Thyroid gland (tissue), 4 donors: ENCODE measurements at regions not wholly inside any gene's neighbourhood (a gene's known extent, or its start where the extent isn't known, plus 50 kb on each side); places are given as distances from the start of the nearest gene placed in this dataset.

Source experiments
- DNase-seq, 2 donors: peaks; one replicate each; pipeline ENCODE4 v3.0.0-alpha.2; 2019
- H3K27ac ChIP-seq, 3 donors: fragments of 200-600 bp; sonication (generic); 1 replicate in 2 of 3; 2 replicates in 1 of 3; pipeline ENCODE4 v1.5.1; 2016 to 2019; ENCODE audit warnings: mild to moderate bottlenecking in 1 of 3, moderate library complexity in 1 of 3
- H3K27me3 ChIP-seq: fragments of 200-600 bp; sonication (generic); one replicate; pipeline ENCODE4 v1.5.1; 2019
- H3K36me3 ChIP-seq, 2 donors: fragments of 200-600 bp; sonication (generic); one replicate each; pipeline ENCODE4 v1.5.1; 2016 to 2019
- H3K4me1 ChIP-seq, 2 donors: fragments of 200-600 bp; sonication (generic); one replicate each; pipeline ENCODE4 v1.5.1; 2017 to 2019
- H3K4me3 ChIP-seq, 3 donors: fragments of 200-600 bp; sonication (generic); replicated peaks in 1 of 3; 1 replicate in 2 of 3; 2 replicates in 1 of 3; pipeline ENCODE4 v1.5.1; 2016; ENCODE audit warnings: mild to moderate bottlenecking in 1 of 3
- H3K9me3 ChIP-seq: fragments of 200-600 bp; sonication (generic); one replicate; pipeline ENCODE4 v1.5.1; 2017
- POLR2A ChIP-seq, 2 donors: fragments of 450-650 bp; IDR thresholded peaks; one replicate each; pipeline ENCODE4 v1.6.1; 2017; ENCODE audit warnings: antibody characterized with exemption in 2 of 2, mild to moderate bottlenecking in 2 of 2, moderate library complexity in 1 of 2
- WGBS, 2 donors: methylation state at CpG; one replicate each; pipeline ENCODE4 v1.1.5; 2017; 5-methylcytosine and 5-hydroxymethylcytosine counted together
- intact Hi-C: fragments of 100-400 bp; cut with DNase I; formaldehyde crosslinking; loops from one replicate; pipeline ENCODE4 v1.15.1; 2023
- TF ChIP-seq, protein P1 (sequence below), 6 experiments: fragments of 200-600 bp in 3 of 6; fragments of 450-650 bp in 3 of 6; sonication (generic) in 3 of 6; IDR thresholded peaks; one replicate each; pipeline ENCODE4 v1.5.1; 2016 to 2019; ENCODE audit warnings: antibody characterized with exemption in 6 of 6, mild to moderate bottlenecking in 2 of 6, inconsistent platforms in 1 of 6, moderate library complexity in 1 of 6

GRCh38 chr14:100972118-100972897, 68.8 kb upstream of the RTL1 start:
- no peak for DNase-seq
- intact Hi-C loops, result no loop called here
- H3K4me1 ChIP-seq, result no peaks in the 10 kb centered on the region
- WGBS, 2 donors, result 90 to 94% methylated on average over 8 of the region's 8 CpGs
- no peaks in the 10 kb centered on the region for H3K36me3 ChIP-seq
- H3K27ac ChIP-seq, result no peak overlapping the region
- H3K9me3 ChIP-seq, result peaks cover 3% of the 10 kb centered on the region
- H3K27me3 ChIP-seq, result no peaks in the 10 kb centered on the region
- TF ChIP-seq, protein P1, sequence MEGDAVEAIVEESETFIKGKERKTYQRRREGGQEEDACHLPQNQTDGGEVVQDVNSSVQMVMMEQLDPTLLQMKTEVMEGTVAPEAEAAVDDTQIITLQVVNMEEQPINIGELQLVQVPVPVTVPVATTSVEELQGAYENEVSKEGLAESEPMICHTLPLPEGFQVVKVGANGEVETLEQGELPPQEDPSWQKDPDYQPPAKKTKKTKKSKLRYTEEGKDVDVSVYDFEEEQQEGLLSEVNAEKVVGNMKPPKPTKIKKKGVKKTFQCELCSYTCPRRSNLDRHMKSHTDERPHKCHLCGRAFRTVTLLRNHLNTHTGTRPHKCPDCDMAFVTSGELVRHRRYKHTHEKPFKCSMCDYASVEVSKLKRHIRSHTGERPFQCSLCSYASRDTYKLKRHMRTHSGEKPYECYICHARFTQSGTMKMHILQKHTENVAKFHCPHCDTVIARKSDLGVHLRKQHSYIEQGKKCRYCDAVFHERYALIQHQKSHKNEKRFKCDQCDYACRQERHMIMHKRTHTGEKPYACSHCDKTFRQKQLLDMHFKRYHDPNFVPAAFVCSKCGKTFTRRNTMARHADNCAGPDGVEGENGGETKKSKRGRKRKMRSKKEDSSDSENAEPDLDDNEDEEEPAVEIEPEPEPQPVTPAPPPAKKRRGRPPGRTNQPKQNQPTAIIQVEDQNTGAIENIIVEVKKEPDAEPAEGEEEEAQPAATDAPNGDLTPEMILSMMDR (IDR thresholded peaks at IDR 0.05), result no peak
- no peak for TF ChIP-seq POLR2A (IDR thresholded peaks at IDR 0.05)
- H3K4me3 ChIP-seq, result no peak overlapping the region

- TF ChIP-seq POLR2A (IDR thresholded peaks at IDR 0.05), result no peak
- TF ChIP-seq, protein P1 (IDR thresholded peaks at IDR 0.05), result no peak
- intact Hi-C loops, result no loop called here
- no peaks in the 10 kb centered on the region for H3K4me1 ChIP-seq
- no peaks in the 10 kb centered on the region for H3K27me3 ChIP-seq
- no peaks in the 10 kb centered on the region for H3K36me3 ChIP-seq
- no peak overlapping the region for H3K27ac ChIP-seq
- H3K9me3 ChIP-seq, result peaks cover 3% of the 10 kb centered on the region
- no peak overlapping the region for H3K4me3 ChIP-seq
- 89 to 94% methylated on average over 2 of the region's 2 CpGs for WGBS, 2 donors
- DNase-seq, result no peak
These were observed 72.1 kb upstream of the RTL1 start for GRCh38 chr14:100975671-100976070.

GRCh38 chr14:100979079-100979478, 75.6 kb upstream of the RTL1 start:
- no peaks in the 10 kb centered on the region for H3K9me3 ChIP-seq
- no peak for DNase-seq
- TF ChIP-seq, protein P1 (IDR thresholded peaks at IDR 0.05), result no peak
- no peak for TF ChIP-seq POLR2A (IDR thresholded peaks at IDR 0.05)
- H3K27me3 ChIP-seq, result no peaks in the 10 kb centered on the region
- intact Hi-C loops, result no loop called here
- no peaks in the 10 kb centered on the region for H3K36me3 ChIP-seq
- H3K4me1 ChIP-seq, result no peaks in the 10 kb centered on the region
- WGBS, 2 donors, result 68 to 76% methylated on average over 3 of the region's 3 CpGs
- no peak overlapping the region for H3K27ac ChIP-seq
- H3K4me3 ChIP-seq, result no peak overlapping the region

GRCh38 chr14:100979780-100980179, 76.3 kb upstream of the RTL1 start:
- no peaks in the 10 kb centered on the region for H3K27me3 ChIP-seq
- WGBS, 2 donors, result 84 to 88% methylated on average over 3 of the region's 3 CpGs
- H3K4me3 ChIP-seq, result no peak overlapping the region
- no peaks in the 10 kb centered on the region for H3K36me3 ChIP-seq
- intact Hi-C loops, result no loop called here
- DNase-seq, result no peak
- TF ChIP-seq, protein P1 (IDR thresholded peaks at IDR 0.05), result no peak
- TF ChIP-seq POLR2A (IDR thresholded peaks at IDR 0.05), result no peak
- H3K27ac ChIP-seq, result no peak overlapping the region
- H3K9me3 ChIP-seq, result no peaks in the 10 kb centered on the region
- H3K4me1 ChIP-seq, result no peaks in the 10 kb centered on the region

DNA sequence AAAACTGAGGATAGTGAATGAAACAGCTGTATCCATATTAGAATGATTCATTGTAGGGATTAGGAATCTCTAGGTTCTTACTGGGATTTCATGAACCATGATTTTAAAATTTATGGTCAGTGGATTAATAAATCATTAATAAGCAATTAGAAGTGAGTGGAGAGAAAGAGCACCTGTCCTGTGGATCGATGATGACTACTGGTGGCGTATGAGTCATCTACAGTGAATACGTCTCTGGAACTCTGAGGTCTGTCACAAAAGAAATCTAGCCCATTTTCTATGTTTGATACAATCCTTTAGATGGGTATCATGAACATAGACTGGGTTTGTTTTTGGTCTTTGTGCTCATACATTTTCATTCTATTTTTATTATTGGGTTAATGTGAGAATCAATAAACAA, 77.3 kb upstream of the RTL1 start:
- no peaks in the 10 kb centered on the region for H3K27me3 ChIP-seq
- intact Hi-C loops, result no loop called here
- no peak overlapping the region for H3K27ac ChIP-seq
- TF ChIP-seq, protein P1 (IDR thresholded peaks at IDR 0.05), result no peak
- no peak for TF ChIP-seq POLR2A (IDR thresholded peaks at IDR 0.05)
- DNase-seq, result no peak
- no peaks in the 10 kb centered on the region for H3K9me3 ChIP-seq
- 90 to 96% methylated on average over 3 of the region's 3 CpGs for WGBS, 2 donors
- no peak overlapping the region for H3K4me3 ChIP-seq
- H3K4me1 ChIP-seq, result no peaks in the 10 kb centered on the region
- H3K36me3 ChIP-seq, result no peaks in the 10 kb centered on the region
